BLaER1 treated with 17β-estradiol and CSF1 and Interleukin-3, amounts not matched to agents 10 nM and 100 nM (cell line): ENCODE measurements at regions not wholly inside any gene's neighbourhood (a gene's known extent, or its start where the extent isn't known, plus 50 kb on each side); places are given as distances from the start of the nearest gene placed in this dataset.

Experiments used
- H3K27ac ChIP-seq, 11 experiments: shearing (Covaris generic); formaldehyde crosslinking; 2 replicates each; pipeline ENCODE4 v1.8.1; 2022
- H3K27me3 ChIP-seq, 11 experiments: shearing (Covaris generic); formaldehyde crosslinking; 2 replicates each; pipeline ENCODE4 v1.8.1; 2022
- H3K36me3 ChIP-seq, 11 experiments: shearing (Covaris generic); formaldehyde crosslinking; 2 replicates each; pipeline ENCODE4 v1.8.1; 2022
- H3K4me1 ChIP-seq, 10 experiments: shearing (Covaris generic); formaldehyde crosslinking; 2 replicates each; pipeline ENCODE4 v1.8.1; 2022
- H3K4me2 ChIP-seq, 11 experiments: shearing (Covaris generic); formaldehyde crosslinking; 2 replicates each; pipeline ENCODE4 v1.8.1; 2022
- H3K4me3 ChIP-seq, 10 experiments: shearing (Covaris generic); formaldehyde crosslinking; 2 replicates each; pipeline ENCODE4 v1.8.1; 2022
- H3K9ac ChIP-seq, 11 experiments: shearing (Covaris generic); formaldehyde crosslinking; 2 replicates each; pipeline ENCODE4 v1.8.1; 2022
- H3K9me3 ChIP-seq, 11 experiments: shearing (Covaris generic); formaldehyde crosslinking; replicated peaks in 1 of 11; 2 replicates each; pipeline ENCODE4 v1.8.1; 2022
- H4K20me1 ChIP-seq, 11 experiments: shearing (Covaris generic); formaldehyde crosslinking; 2 replicates each; pipeline ENCODE4 v1.8.1; 2022
- Cebpa-rat ChIP-seq, 11 experiments: shearing (Covaris generic); IDR thresholded peaks; 2 replicates each; pipeline ENCODE4 v1.8.1; 2022

DNA sequence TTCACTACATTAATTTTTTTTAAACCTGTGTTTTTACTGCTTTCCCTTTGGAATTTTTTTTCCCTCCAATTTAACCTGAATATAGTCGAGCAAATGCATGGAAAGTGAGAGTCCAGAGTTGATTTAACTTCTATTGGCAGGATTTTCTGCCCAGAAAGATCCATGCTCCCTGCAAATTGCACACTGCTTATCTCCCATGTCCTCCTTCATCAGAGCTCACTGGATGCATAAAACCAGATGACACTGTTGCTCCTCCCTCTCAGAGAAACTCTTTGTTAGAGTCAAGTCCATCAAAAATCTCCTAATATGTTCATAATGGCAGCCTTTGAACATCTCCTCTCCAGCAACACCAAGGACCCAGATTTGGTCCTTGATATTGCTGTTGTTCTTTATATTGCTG, 297.0 kb upstream of the SLC24A2 start:
- H3K36me3 ChIP-seq = no peaks in the 10 kb centered on the region
- no peak overlapping the region for H3K4me3 ChIP-seq
- 0 out of 20 replicates have a peak, but pooled peaks cover 0 to 4% (median 0%) of the 10 kb centered on the region in 10 experiments for H3K4me1 ChIP-seq
- H3K9ac ChIP-seq = no peak overlapping the region
- H4K20me1 ChIP-seq = no peaks in the 10 kb centered on the region
- no peak overlapping the region for H3K27ac ChIP-seq
- H3K27me3 ChIP-seq = no peaks in the 10 kb centered on the region
- no peaks in the 10 kb centered on the region for H3K9me3 ChIP-seq
- no peak for TF ChIP-seq Cebpa-rat (IDR thresholded peaks at IDR 0.05)
- H3K4me2 ChIP-seq = no peak overlapping the region

DNA sequence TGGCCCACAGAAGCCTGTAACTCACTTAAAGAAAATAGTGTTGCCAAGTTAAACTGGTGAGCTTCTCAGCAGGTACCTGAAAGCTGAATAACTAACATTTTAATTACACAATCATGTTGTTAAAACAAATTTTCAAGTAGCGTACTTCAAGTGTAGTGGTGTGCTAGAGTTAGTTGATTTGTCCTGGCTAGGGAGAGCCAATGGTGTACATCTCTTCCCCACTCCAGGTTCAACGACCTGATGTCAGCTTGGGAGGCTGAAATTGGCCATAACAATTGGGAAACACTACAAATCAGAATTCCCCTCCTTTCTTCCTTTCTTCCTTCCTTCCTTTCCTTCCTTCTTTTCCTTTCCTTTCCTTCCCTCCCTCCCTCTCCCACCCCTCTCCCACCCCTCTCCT, 295.3 kb upstream of the SLC24A2 start:
- Histone ChIP-seq H3K36me3 (no peaks in the 10 kb centered on the region), H3K4me2 (no peak overlapping the region), H4K20me1 (no peaks in the 10 kb centered on the region), H3K27ac (no peak overlapping the region), H3K9ac (no peak overlapping the region), H3K9me3 (no peaks in the 10 kb centered on the region), H3K4me1 (no peaks in the 10 kb centered on the region), H3K27me3 (no peaks in the 10 kb centered on the region), H3K4me3 (no peak overlapping the region)
- TF ChIP-seq Cebpa-rat (IDR thresholded peaks at IDR 0.05) = no peak

DNA sequence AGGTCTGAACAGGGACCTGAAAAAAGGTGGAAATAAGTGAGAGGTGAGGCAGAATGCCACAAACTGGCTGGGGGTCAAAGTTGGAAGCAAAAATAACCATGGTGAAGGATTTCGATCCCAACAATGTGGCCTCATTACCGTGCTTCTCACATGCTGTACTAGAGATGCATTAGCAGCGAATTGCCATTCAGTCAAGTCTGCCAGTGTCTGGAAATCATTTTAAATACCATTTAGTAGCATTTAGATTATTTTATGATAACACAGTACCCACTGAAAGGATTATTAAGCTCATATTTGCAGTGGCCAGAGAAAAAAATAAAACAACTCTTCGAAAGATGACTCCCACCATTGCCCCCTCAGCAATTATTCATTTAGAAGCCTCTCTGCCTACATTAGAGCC, 294.6 kb upstream of the SLC24A2 start:
- Histone ChIP-seq H3K27ac (no peak overlapping the region), H3K4me2 (no peak overlapping the region), H3K9me3 (no peaks in the 10 kb centered on the region), H3K9ac (no peak overlapping the region), H4K20me1 (no peaks in the 10 kb centered on the region), H3K27me3 (no peaks in the 10 kb centered on the region), H3K4me3 (no peak overlapping the region), H3K36me3 (no peaks in the 10 kb centered on the region), H3K4me1 (no peaks in the 10 kb centered on the region)
- TF ChIP-seq Cebpa-rat (IDR thresholded peaks at IDR 0.05) = no peak

DNA sequence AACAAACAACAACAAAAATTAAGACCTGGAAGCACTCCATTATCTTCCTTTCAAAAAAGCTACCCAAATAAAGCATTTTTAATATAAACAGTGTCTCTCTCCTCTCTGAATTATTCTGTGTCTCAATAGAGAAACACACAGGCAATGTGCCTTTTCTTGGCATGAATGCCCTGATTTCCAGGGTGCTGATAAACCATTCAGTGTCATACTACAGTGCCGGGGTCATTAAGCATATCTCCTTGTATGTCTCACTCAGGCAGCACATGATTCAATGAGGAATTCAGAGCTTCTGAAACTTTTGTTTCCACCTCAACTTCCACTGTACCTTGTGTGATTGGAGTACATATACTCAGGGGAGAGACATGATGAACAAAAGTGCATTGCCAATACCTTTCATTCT, 294.0 kb upstream of the SLC24A2 start:
- Histone ChIP-seq H3K4me1 (no peaks in the 10 kb centered on the region), H3K27ac (no peak overlapping the region), H3K36me3 (no peaks in the 10 kb centered on the region), H3K9me3 (no peaks in the 10 kb centered on the region), H3K27me3 (no peaks in the 10 kb centered on the region), H4K20me1 (no peaks in the 10 kb centered on the region), H3K4me3 (no peak overlapping the region), H3K4me2 (no peak overlapping the region), H3K9ac (no peak overlapping the region)
- no peak for TF ChIP-seq Cebpa-rat (IDR thresholded peaks at IDR 0.05)

DNA sequence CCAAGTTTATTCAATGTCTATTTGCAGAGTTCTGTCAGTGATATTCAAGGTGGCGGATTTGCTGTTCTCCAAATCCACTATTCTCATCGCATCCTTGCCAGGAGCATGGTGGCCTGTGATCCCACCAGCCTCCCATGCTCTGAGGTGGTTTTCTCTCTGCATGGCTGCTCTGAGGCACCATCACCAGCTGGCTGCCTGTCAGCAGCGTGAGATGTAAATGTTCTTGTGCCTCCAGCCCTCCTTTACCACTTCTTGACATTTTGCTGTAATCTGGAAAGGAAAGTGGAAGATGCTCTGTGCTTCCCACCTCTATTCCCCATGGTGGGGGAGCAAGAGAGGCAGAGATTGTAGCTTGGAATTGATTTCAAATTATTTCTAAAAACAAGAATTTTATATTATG, 293.6 kb upstream of the SLC24A2 start:
- Histone ChIP-seq H3K4me1 (no peaks in the 10 kb centered on the region), H3K9ac (no peak overlapping the region), H3K4me3 (no peak overlapping the region), H3K27me3 (no peaks in the 10 kb centered on the region), H3K36me3 (no peaks in the 10 kb centered on the region), H4K20me1 (no peaks in the 10 kb centered on the region), H3K4me2 (no peak overlapping the region), H3K9me3 (no peaks in the 10 kb centered on the region), H3K27ac (no peak overlapping the region)
- TF ChIP-seq Cebpa-rat (IDR thresholded peaks at IDR 0.05) = no peak

DNA sequence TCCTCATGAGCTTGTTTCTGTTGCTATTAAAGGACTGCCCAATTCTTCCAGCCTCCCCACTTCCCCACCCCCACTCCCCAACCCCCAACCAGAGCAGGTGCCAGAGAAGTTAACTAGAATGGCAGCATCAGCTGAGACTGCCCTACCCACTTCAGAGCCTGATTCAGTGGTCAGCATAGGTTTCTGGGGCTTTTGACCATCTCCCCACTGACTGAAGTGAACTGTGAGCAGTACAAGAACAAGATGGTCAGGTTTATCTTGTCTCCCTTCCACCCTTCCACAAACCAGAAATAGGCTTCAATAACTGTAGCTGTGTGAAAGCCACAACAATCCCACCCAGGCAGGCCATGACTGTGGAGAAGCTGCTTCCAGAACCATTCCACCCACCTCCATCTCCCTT, 289.4 kb upstream of the SLC24A2 start:
- no peak overlapping the region for H3K4me2 ChIP-seq
- H3K9me3 ChIP-seq = peaks cover 0 to under 1% (median 0%) of the 10 kb centered on the region in 11 experiments; a peak in 1 of 22 replicates
- no peaks in the 10 kb centered on the region for H3K36me3 ChIP-seq
- H3K27ac ChIP-seq = no peak overlapping the region
- no peak overlapping the region for H3K9ac ChIP-seq
- no peaks in the 10 kb centered on the region for H4K20me1 ChIP-seq
- no peak for TF ChIP-seq Cebpa-rat (IDR thresholded peaks at IDR 0.05)
- H3K4me1 ChIP-seq = no peaks in the 10 kb centered on the region
- no peaks in the 10 kb centered on the region for H3K27me3 ChIP-seq
- no peak overlapping the region for H3K4me3 ChIP-seq

DNA sequence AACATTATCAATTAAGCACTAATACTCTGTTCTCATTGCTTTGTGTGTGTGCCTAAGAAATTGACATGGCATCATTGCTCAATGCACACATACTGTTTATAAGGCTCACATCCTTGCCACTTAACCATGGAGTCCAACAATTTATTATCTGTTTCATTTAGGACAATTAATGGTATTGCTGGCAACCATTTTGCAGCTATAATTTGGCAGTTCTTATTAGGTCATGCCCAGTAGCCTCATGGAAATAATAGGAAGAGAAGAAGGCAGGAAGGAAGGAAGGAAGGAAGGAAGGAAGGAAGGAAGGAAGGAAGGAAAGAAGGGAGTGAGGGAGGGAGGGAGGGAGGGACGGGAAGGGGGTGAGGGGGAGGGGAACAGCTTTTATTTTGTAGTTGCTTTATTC, 285.5 kb upstream of the SLC24A2 start:
- no peaks in the 10 kb centered on the region for H4K20me1 ChIP-seq
- peaks cover 0 to 9% (median 0%) of the 10 kb centered on the region in 11 experiments; a peak in 5 of 22 replicates for H3K9me3 ChIP-seq
- H3K4me2 ChIP-seq = no peak overlapping the region
- H3K27ac ChIP-seq = no peak overlapping the region
- H3K4me1 ChIP-seq = no peaks in the 10 kb centered on the region
- H3K4me3 ChIP-seq = no peak overlapping the region
- no peak overlapping the region for H3K9ac ChIP-seq
- H3K27me3 ChIP-seq = no peaks in the 10 kb centered on the region
- no peaks in the 10 kb centered on the region for H3K36me3 ChIP-seq
- TF ChIP-seq Cebpa-rat (IDR thresholded peaks at IDR 0.05) = no peak

DNA sequence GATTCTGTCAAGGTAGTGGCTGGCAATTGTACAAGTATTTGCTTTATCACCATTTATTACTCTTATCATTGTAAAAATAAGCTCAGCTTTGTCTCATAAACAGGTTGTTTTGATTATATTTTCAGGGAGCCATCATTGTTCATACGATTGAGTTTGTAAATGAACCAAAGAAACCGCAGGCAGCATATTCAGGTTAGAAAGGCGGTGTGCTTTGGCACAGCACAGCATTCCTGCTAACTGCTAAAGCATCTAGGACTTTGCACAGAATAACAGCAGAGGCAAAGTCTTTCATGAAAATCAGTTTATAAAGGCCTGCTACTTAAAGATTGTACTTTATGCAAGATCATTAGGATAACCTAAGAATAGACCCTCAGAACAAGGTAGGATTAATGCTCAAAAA, 281.5 kb upstream of the SLC24A2 start:
- no peak overlapping the region for H3K4me2 ChIP-seq

DNA sequence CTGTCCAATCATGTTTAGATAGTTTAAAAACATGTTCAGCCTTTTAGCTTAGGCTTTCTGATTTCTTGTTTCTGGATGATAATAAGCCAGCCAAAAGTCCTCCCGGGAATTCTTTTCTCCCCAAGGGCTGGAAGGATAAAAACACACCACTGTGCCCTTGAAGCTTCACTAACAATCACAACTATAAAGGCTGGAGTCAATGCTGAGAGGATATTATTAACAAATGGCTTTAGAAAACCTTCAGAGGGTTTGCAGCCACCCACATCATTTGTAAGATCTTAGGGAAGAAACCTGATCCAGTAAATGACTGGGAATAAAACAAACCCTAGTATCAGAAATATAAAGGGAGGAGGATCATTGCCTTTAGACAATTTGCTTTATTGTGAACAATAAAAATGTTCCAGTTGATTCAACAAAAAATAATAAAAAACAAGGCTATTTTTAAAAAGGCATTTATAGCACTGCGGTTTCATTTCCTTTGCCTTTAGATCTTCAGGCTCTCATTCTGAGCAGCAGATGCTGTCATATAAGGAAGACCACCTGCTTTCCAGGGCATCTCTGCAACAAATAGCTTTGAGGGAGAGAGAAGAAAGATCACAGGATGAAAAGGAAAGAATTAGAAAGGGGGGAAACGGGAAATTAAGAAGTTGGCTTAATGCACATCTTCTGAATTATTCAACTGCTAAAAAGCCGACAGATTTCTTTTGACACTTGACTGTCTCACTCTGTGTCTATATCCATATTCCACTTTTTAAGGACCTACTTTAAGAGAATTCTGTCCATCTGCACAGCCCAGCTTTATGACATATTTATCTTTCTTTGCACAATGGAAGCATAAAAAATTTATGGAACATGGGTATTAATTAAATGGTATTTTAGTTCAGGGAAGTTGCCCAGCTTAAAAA, 277.2 kb upstream of the SLC24A2 start:
- Histone ChIP-seq H3K4me1 (peaks cover 23 to 38% (median 29%) of the 10 kb centered on the region in 10 experiments), H3K9ac (0 out of 22 replicates have a peak overlapping the region, but pooled peaks of 1 of the 11 experiments have one; percentile 9), H3K9me3 (peaks cover 4 to 14% (median 7%) of the 10 kb centered on the region in 11 experiments; a peak in 15 of 22 replicates), H3K36me3 (no peaks in the 10 kb centered on the region), H3K4me3 (peak overlapping the region in 1 of 10 experiments; percentile 34; a peak in 1 of 20 replicates), H4K20me1 (no peaks in the 10 kb centered on the region), H3K27ac (peak overlapping the region in 7 of 11 experiments; percentile 15 to 51 (median 28); a peak in 10 of 22 replicates), H3K4me2 (peak overlapping the region; percentile 15 to 85 (median 66); a peak in 21 of 22 replicates), H3K27me3 (no peaks in the 10 kb centered on the region)
- TF ChIP-seq Cebpa-rat (IDR thresholded peaks at IDR 0.05) = no peak

More for the DNA sequence above, 281.5 kb upstream of the SLC24A2 start:
- H3K4me1 ChIP-seq = peaks cover 13 to 22% (median 18%) of the 10 kb centered on the region in 10 experiments
- peaks cover 0 to 9% (median 0%) of the 10 kb centered on the region in 11 experiments; a peak in 5 of 22 replicates for H3K9me3 ChIP-seq
- no peak overlapping the region for H3K9ac ChIP-seq
- H3K27me3 ChIP-seq = no peaks in the 10 kb centered on the region
- no peaks in the 10 kb centered on the region for H3K36me3 ChIP-seq
- H4K20me1 ChIP-seq = no peaks in the 10 kb centered on the region
- no peak overlapping the region for H3K27ac ChIP-seq
- no peak for TF ChIP-seq Cebpa-rat (IDR thresholded peaks at IDR 0.05)
- no peak overlapping the region for H3K4me3 ChIP-seq
